Stimulated activated CD4-positive, alpha-beta T cell treated with anti-CD3 and anti-CD28 coated beads, TNF-alpha, amount 100 ng/mL, for 24 hours (primary cell): ENCODE measurements at regions not wholly inside any gene's neighbourhood (a gene's known extent, or its start where the extent isn't known, plus 50 kb on each side); places are given as distances from the start of the nearest gene placed in this dataset.
"Not testable (repeated sequence)": the region's sequence is repeated elsewhere in the genome, so short reads cannot be mapped to it uniquely, and the experiment has no call there.

Source experiments
- DNase-seq, 3 experiments: peaks; one replicate each; pipeline ENCODE4 v3.0.0-alpha.2; 2020; ENCODE audit warnings: low read depth in 3 of 3

- no peak for DNase-seq
Measured at GRCh38 chr6:28768187-28768913, 155.4 kb downstream of the TRIM27 start.

GRCh38 chr6:28769626-28770402 lies 154.0 kb downstream of the TRIM27 start:
- DNase-seq, result no peak

- no peak for DNase-seq
Measured at GRCh38 chr6:28770732-28771131, 153.1 kb downstream of the TRIM27 start.

- DNase-seq, result no peak
Measured at GRCh38 chr6:28771401-28772267, 152.2 kb downstream of the TRIM27 start.

GRCh38 chr6:28772480-28773381 lies 151.1 kb downstream of the TRIM27 start:
- DNase-seq, result no peak

- no peak for DNase-seq
Measured at GRCh38 chr6:28774292-28775051, 149.3 kb downstream of the TRIM27 start.

- no peak for DNase-seq
Measured at GRCh38 chr6:28775052-28775376, 148.8 kb downstream of the TRIM27 start.

GRCh38 chr6:28775405-28776129 lies 148.2 kb downstream of the TRIM27 start:
- no peak for DNase-seq

- no peak for DNase-seq
Measured at GRCh38 chr6:28776269-28777146, 147.3 kb downstream of the TRIM27 start.

GRCh38 chr6:28777147-28777461 lies 146.7 kb downstream of the TRIM27 start:
- DNase-seq, result no peak

GRCh38 chr6:28782113-28782673 lies 141.6 kb downstream of the TRIM27 start:
- DNase-seq, result no peak

- DNase-seq, result no peak
Measured at GRCh38 chr6:28785962-28786679, 137.7 kb downstream of the TRIM27 start.

- DNase-seq, result peak in 1 of 3 experiments; percentile 47
Measured at GRCh38 chr6:28789553-28790083, 134.2 kb downstream of the TRIM27 start.

- no peak for DNase-seq
Measured at GRCh38 chr6:28791002-28791383, 132.8 kb downstream of the TRIM27 start.

GRCh38 chr6:28794175-28795002 lies 129.4 kb downstream of the TRIM27 start:
- no peak for DNase-seq

GRCh38 chr6:28800647-28801046 lies 123.1 kb downstream of the TRIM27 start:
- not testable (repeated sequence) for DNase-seq
